Fibroblast of peridontal ligament (primary cell): ENCODE measurements at regions not wholly inside any gene's neighbourhood (a gene's known extent, or its start where the extent isn't known, plus 50 kb on each side); places are given as distances from the start of the nearest gene placed in this dataset.

Experiments used
- DNase-seq: peaks from one replicate; pipeline ENCODE4 v3.0.0-alpha.2; 2010; ENCODE audit errors: extremely low read depth

- no peak for DNase-seq
Observed at GRCh38 chr6:62479697-62480220, 193.7 kb upstream of the KHDRBS2 start.

GRCh38 chr6:62474793-62475192 is 188.8 kb upstream of the KHDRBS2 start:
- no peak for DNase-seq

GRCh38 chr6:62466607-62467006 is 180.6 kb upstream of the KHDRBS2 start:
- DNase-seq, result no peak

GRCh38 chr6:62465206-62465605 is 179.2 kb upstream of the KHDRBS2 start:
- no peak for DNase-seq

GRCh38 chr6:62452586-62452985 is 166.6 kb upstream of the KHDRBS2 start:
- DNase-seq, result no peak

GRCh38 chr6:62446647-62447316 is 160.8 kb upstream of the KHDRBS2 start:
- DNase-seq, result no peak

- DNase-seq, result no peak
Observed at GRCh38 chr6:62445521-62445920, 159.5 kb upstream of the KHDRBS2 start.

- no peak for DNase-seq
Observed at GRCh38 chr6:62441182-62441581, 155.2 kb upstream of the KHDRBS2 start.

- no peak for DNase-seq
Observed at GRCh38 chr6:62429781-62430180, 143.8 kb upstream of the KHDRBS2 start.

- DNase-seq, result no peak
Observed at GRCh38 chr6:62400521-62401259, 114.7 kb upstream of the KHDRBS2 start.

- no peak for DNase-seq
Observed at GRCh38 chr6:62393608-62394007, 107.6 kb upstream of the KHDRBS2 start.

GRCh38 chr6:62392291-62392690 is 106.3 kb upstream of the KHDRBS2 start:
- no peak for DNase-seq

- no peak for DNase-seq
Observed at GRCh38 chr6:62391358-62391757, 105.3 kb upstream of the KHDRBS2 start.

GRCh38 chr6:62390401-62390800 is 104.4 kb upstream of the KHDRBS2 start:
- no peak for DNase-seq

- DNase-seq, result no peak
Observed at GRCh38 chr6:62371453-62372210, 85.6 kb upstream of the KHDRBS2 start.

- DNase-seq, result no peak
Observed at GRCh38 chr6:62367601-62368000, 81.6 kb upstream of the KHDRBS2 start.

GRCh38 chr6:62362097-62362496 is 76.1 kb upstream of the KHDRBS2 start:
- no peak for DNase-seq

- no peak for DNase-seq
Observed at GRCh38 chr6:62357835-62358234, 71.8 kb upstream of the KHDRBS2 start.

GRCh38 chr6:62354261-62354660 is 68.2 kb upstream of the KHDRBS2 start:
- DNase-seq, result no peak

GRCh38 chr6:62345962-62346689 is 60.1 kb upstream of the KHDRBS2 start:
- no peak for DNase-seq

GRCh38 chr6:62345446-62345845 is 59.4 kb upstream of the KHDRBS2 start:
- DNase-seq, result no peak

GRCh38 chr6:62344850-62345249 is 58.8 kb upstream of the KHDRBS2 start:
- no peak for DNase-seq
